ENCODE measurements at regions not wholly inside any gene's neighbourhood (a gene's known extent, or its start where the extent isn't known, plus 50 kb on each side); places are given as distances from the start of the nearest gene placed in this dataset.
"Not testable (repeated sequence)": the region's sequence is repeated elsewhere in the genome, so short reads cannot be mapped to it uniquely, and the experiment has no call there.

DNA sequence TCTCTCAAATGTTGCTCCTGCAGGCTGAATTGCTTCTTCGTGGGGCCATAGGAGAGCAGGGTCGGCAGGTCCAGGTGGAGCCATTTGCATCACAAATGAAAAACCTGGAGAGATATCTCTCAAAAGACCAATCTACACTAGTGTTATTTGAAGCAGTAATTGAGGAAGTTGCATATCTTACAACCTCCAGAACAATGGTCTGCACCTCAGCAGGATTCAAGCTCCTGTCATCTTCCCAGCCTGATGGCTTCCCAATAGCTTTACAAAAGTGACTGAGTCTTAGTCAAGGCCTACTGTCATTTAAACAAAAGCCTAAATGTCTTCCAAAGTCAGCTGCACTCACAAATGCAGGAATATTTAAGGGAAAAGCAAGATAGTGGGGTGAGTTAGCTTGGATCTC is 1584.5 kb downstream of the NLGN4Y start:
- ChIA-PET CTCF (ENCODE audit: partially characterized antibody) (no interaction called here), POLR2A (ENCODE audit: partially characterized antibody) (no interaction called here)
- Mint-ChIP-seq H3K9me3 (peaks cover 0 to 2% (median 0%) of the 10 kb centered on the region in 8 donors), H3K4me3 (no peak overlapping the region), H3K36me3 (no peaks in the 10 kb centered on the region), H3K27me3 (no peaks in the 10 kb centered on the region), H3K27ac (no peak overlapping the region), H3K4me1 (no peaks in the 10 kb centered on the region)
- DNase-seq: no peak
- no peak overlapping the region for H3K4me3 ChIP-seq (ENCODE audit: low read length in 2 of 2)
- H3K36me3 ChIP-seq (ENCODE audit: insufficient read depth, low read length): no peaks in the 10 kb centered on the region
- no peaks in the 10 kb centered on the region for H3K4me1 ChIP-seq (ENCODE audit: insufficient read depth, low read length)
- intact Hi-C loops (cut with micrococcal nuclease): no loop called here
- H3K9me3 ChIP-seq (ENCODE audit: control insufficient read depth in 1 of 2, low read length in 2 of 2): no peaks in the 10 kb centered on the region
- H3K27me3 ChIP-seq (ENCODE audit: insufficient read depth, low read length): no peaks in the 10 kb centered on the region
- H3K27ac ChIP-seq (ENCODE audit: low read depth, low read length): no peak overlapping the region

DNA sequence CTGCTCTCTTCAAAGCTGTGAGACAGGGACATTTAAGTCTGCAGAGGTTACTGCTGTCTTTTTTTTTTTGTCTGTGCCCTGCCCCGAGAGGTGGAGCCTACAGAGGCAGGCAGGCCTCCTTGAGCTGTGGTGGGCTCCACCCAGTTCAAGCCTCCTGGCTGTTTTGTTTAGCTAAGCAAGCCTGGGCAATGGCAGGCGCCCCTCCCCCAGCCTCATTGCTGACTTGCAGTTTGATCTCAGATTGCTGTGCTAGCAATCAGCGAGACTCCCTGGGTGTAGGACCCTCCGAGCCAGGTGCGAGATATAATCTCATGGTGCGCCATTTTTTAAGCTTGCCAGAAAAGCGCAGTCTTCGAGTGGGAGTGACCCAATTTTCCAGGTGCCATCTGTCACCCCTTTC is 1595.8 kb downstream of the NLGN4Y start:
- H3K4me3 Mint-ChIP-seq; H3K36me3 ChIP-seq (ENCODE audit: insufficient read depth, low read length); H3K4me1 ChIP-seq (ENCODE audit: insufficient read depth, low read length); H3K27me3 ChIP-seq (ENCODE audit: insufficient read depth, low read length); H3K27me3 Mint-ChIP-seq; H3K9me3 Mint-ChIP-seq; H3K27ac Mint-ChIP-seq; DNase-seq; CTCF ChIA-PET (ENCODE audit: partially characterized antibody); H3K4me1 Mint-ChIP-seq; intact Hi-C loops (cut with micrococcal nuclease); H3K36me3 Mint-ChIP-seq; H3K27ac ChIP-seq (ENCODE audit: low read depth, low read length); H3K4me3 ChIP-seq (ENCODE audit: low read length in 2 of 2); POLR2A ChIA-PET (ENCODE audit: partially characterized antibody); H3K9me3 ChIP-seq (ENCODE audit: control insufficient read depth in 1 of 2, low read length in 2 of 2): not testable (repeated sequence)

DNA sequence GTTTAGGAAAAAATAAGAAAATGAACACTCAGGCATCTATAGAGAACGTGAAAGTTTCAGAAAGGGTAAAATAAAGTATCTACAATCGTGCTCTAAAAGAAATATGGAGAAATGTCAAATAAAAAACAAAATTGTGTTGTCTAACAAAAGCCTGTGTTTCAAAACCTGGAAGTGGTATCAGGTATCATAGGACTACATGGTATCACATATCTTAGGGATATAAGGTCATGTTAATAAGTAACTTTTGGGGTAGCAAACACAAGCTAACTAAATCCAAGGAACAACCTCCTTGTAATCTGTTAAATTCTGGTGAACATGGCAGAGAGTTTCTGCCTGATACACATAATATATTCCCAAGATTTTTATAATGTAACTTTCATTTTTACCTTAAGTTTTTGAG is 1597.7 kb downstream of the NLGN4Y start:
- no peaks in the 10 kb centered on the region for H3K27me3 Mint-ChIP-seq
- peaks cover 0 to 2% (median 0%) of the 10 kb centered on the region in 8 donors for H3K9me3 Mint-ChIP-seq
- DNase-seq: no peak
- ChIA-PET CTCF (ENCODE audit: partially characterized antibody) (no interaction called here), POLR2A (ENCODE audit: partially characterized antibody) (no interaction called here)
- H3K27ac ChIP-seq (ENCODE audit: low read depth, low read length): no peak overlapping the region
- no peaks in the 10 kb centered on the region for H3K4me1 Mint-ChIP-seq
- H3K36me3 Mint-ChIP-seq: no peaks in the 10 kb centered on the region
- H3K9me3 ChIP-seq (ENCODE audit: control insufficient read depth in 1 of 2, low read length in 2 of 2): no peaks in the 10 kb centered on the region
- intact Hi-C loops (cut with micrococcal nuclease): no loop called here
- no peaks in the 10 kb centered on the region for H3K36me3 ChIP-seq (ENCODE audit: insufficient read depth, low read length)
- H3K4me3 ChIP-seq (ENCODE audit: low read length in 2 of 2): no peak overlapping the region
- H3K4me3 Mint-ChIP-seq: no peak overlapping the region
- H3K27me3 ChIP-seq (ENCODE audit: insufficient read depth, low read length): no peaks in the 10 kb centered on the region
- H3K4me1 ChIP-seq (ENCODE audit: insufficient read depth, low read length): no peaks in the 10 kb centered on the region
- H3K27ac Mint-ChIP-seq: no peak overlapping the region

DNA sequence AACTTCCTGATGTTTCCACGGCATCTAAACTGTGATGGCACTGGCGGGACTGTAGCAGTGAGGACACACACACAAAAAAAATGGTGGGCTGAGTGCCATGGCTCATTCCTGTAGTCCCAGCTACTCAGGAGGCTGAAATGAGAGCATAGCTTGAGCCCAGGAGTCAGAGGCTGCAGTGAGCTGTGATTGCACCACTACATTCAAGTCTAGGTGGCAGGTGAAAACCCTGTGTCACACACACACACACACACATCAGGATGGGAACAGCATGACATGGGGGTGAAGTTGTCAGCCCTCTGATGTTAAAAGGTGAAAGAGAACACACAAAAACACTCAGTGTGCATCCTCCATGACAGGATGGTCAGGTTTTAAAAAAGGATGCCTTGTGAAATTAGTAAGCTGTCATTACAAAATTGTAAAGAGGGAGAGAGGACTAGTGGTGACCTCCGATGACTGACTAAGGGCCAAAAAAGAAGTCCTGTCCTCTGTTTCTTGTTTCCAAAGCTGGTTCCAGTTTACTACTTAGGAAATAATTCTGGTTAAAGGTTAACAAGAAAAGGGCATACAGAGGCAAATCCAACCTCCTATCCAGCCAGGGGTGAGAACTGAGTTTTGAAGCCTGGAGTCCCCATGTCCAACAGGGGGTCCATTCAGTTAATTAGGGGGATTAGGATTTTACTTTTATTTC is 1600.4 kb downstream of the NLGN4Y start:
- Histone ChIP-seq H3K4me1 (ENCODE audit: insufficient read depth, low read length) (no peaks in the 10 kb centered on the region), H3K36me3 (ENCODE audit: insufficient read depth, low read length) (no peaks in the 10 kb centered on the region), H3K4me3 (ENCODE audit: low read length in 2 of 2) (no peak overlapping the region), H3K27me3 (ENCODE audit: insufficient read depth, low read length) (no peaks in the 10 kb centered on the region), H3K9me3 (ENCODE audit: control insufficient read depth in 1 of 2, low read length in 2 of 2) (no peaks in the 10 kb centered on the region), H3K27ac (ENCODE audit: low read depth, low read length) (no peak overlapping the region)
- intact Hi-C loops (cut with micrococcal nuclease): no loop called here
- Mint-ChIP-seq H3K9me3 (peaks cover 0 to 2% (median 0%) of the 10 kb centered on the region in 8 donors), H3K4me1 (no peaks in the 10 kb centered on the region), H3K27me3 (no peaks in the 10 kb centered on the region), H3K36me3 (no peaks in the 10 kb centered on the region), H3K27ac (no peak overlapping the region), H3K4me3 (no peak overlapping the region)
- POLR2A ChIA-PET (ENCODE audit: partially characterized antibody): no interaction called here
- CTCF ChIA-PET (ENCODE audit: partially characterized antibody): no interaction called here
- no peak for DNase-seq

DNA sequence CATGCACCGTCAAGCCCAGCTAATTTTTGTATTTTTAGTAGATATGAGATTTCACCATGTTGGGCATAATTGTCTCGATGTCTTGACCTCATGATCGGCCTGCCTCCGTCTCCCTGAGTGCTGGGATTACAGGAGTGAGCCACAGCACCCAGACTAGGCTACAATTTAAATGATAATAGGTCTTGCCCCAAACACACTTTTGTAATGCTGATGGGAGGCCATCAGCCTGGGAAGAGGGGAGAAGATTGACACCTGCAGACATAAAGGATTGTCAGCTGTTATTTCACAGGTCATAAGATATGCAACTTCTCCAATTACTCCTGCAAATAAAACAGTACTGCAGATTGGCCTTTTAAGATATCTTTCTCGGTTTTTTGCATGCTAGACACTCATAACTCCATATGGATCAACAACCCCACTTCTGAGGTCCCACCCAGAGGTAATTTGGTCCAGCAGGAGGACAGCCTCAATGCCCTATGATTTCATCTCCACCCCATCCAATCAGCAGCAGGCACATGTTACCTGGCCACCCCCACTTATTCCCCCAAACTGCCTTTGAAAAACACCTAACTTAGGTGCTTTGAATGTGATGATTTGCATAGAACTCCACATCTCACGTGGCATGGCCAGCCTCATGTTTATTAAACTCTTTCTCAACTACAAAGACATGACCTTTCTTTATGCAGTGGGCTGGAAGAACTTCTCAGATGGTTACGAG is 1612.4 kb downstream of the NLGN4Y start:
- H3K4me1 ChIP-seq (ENCODE audit: insufficient read depth, low read length): no peaks in the 10 kb centered on the region
- no peak overlapping the region for H3K27ac ChIP-seq (ENCODE audit: low read depth, low read length)
- H3K4me3 ChIP-seq (ENCODE audit: low read length in 2 of 2): no peak overlapping the region
- Mint-ChIP-seq H3K27me3 (no peaks in the 10 kb centered on the region), H3K27ac (peak overlapping the region in 1 of 7 donors; percentile 35), H3K4me1 (no peaks in the 10 kb centered on the region), H3K9me3 (no peaks in the 10 kb centered on the region), H3K36me3 (no peaks in the 10 kb centered on the region), H3K4me3 (no peak overlapping the region)
- POLR2A ChIA-PET (ENCODE audit: partially characterized antibody): no interaction called here
- CTCF ChIA-PET (ENCODE audit: partially characterized antibody): no interaction called here
- no peaks in the 10 kb centered on the region for H3K9me3 ChIP-seq (ENCODE audit: control insufficient read depth in 1 of 2, low read length in 2 of 2)
- no peak for DNase-seq
- no peaks in the 10 kb centered on the region for H3K36me3 ChIP-seq (ENCODE audit: insufficient read depth, low read length)
- H3K27me3 ChIP-seq (ENCODE audit: insufficient read depth, low read length): no peaks in the 10 kb centered on the region
- intact Hi-C loops (cut with micrococcal nuclease): no loop called here

DNA sequence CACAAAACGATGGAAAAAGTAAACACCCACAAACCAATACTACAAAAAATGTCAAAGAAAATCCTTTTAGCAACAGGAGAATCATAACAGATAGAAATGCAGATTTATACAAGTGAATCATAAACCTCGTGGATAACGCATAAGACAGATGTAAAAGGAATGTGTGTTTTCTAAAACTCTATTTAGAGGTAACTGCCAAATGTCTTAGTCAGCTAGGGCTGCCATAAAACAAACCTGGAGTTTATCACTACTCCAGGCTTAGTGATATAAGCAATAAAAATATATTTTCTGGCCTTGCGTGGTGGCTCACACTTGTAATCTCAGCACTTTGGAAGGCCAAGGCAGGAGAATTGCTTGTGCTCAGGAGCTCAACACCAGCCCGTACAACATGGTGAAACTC is 1633.5 kb downstream of the NLGN4Y start:
- Mint-ChIP-seq H3K4me3 (no peak overlapping the region), H3K27ac (no peak overlapping the region), H3K4me1 (no peaks in the 10 kb centered on the region), H3K9me3 (no peaks in the 10 kb centered on the region), H3K27me3 (no peaks in the 10 kb centered on the region), H3K36me3 (no peaks in the 10 kb centered on the region)
- H3K4me1 ChIP-seq (ENCODE audit: insufficient read depth, low read length): no peaks in the 10 kb centered on the region
- intact Hi-C loops (cut with micrococcal nuclease): no loop called here
- no peaks in the 10 kb centered on the region for H3K27me3 ChIP-seq (ENCODE audit: insufficient read depth, low read length)
- no peaks in the 10 kb centered on the region for H3K9me3 ChIP-seq (ENCODE audit: control insufficient read depth in 1 of 2, low read length in 2 of 2)
- H3K36me3 ChIP-seq (ENCODE audit: insufficient read depth, low read length): no peaks in the 10 kb centered on the region
- POLR2A ChIA-PET (ENCODE audit: partially characterized antibody): no interaction called here
- CTCF ChIA-PET (ENCODE audit: partially characterized antibody): no interaction called here
- no peak for DNase-seq
- no peak overlapping the region for H3K27ac ChIP-seq (ENCODE audit: low read depth, low read length)
- no peak overlapping the region for H3K4me3 ChIP-seq (ENCODE audit: low read length in 2 of 2)

DNA sequence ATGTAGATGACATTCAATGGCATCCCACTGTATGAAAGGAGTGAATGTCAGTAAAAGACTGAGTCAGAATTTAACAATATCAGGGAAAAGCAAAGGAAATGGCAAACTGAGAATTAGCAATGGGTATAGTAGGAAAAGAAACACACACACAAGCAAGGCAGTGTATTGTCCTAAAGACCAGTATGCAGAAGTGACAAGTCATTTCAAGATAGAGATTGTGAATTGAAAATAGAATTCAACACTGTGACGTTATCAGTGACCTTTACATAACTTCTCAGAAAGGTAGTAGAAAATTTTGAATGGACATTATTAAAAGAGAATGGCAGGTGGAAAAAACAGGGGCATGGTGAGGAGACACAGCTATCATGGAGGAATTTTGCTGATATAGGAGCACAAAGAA is 1651.4 kb downstream of the NLGN4Y start:
- H3K27me3 ChIP-seq (ENCODE audit: insufficient read depth, low read length); H3K9me3 ChIP-seq (ENCODE audit: control insufficient read depth in 1 of 2, low read length in 2 of 2); CTCF ChIA-PET (ENCODE audit: partially characterized antibody); H3K4me1 Mint-ChIP-seq; POLR2A ChIA-PET (ENCODE audit: partially characterized antibody); H3K9me3 Mint-ChIP-seq; H3K4me3 ChIP-seq (ENCODE audit: low read length in 2 of 2); H3K27me3 Mint-ChIP-seq; intact Hi-C loops (cut with micrococcal nuclease); DNase-seq; H3K36me3 Mint-ChIP-seq; H3K36me3 ChIP-seq (ENCODE audit: insufficient read depth, low read length); H3K27ac ChIP-seq (ENCODE audit: low read depth, low read length); H3K27ac Mint-ChIP-seq; H3K4me1 ChIP-seq (ENCODE audit: insufficient read depth, low read length); H3K4me3 Mint-ChIP-seq: not testable (repeated sequence)
